Activated T-cell treated with anti-CD3 and anti-CD28 coated beads, Interleukin-2, amount 50 U/mL, for 4 hours (primary cell): ENCODE measurements at regions not wholly inside any gene's neighbourhood (a gene's known extent, or its start where the extent isn't known, plus 50 kb on each side); places are given as distances from the start of the nearest gene placed in this dataset.

ENCODE experiments used
- ATAC-seq, 2 donors: fragments of 200-7000 bp; cut with Tn5 transposase; one replicate each; pipeline ENCODE4 v1.10.0; 2021
- DNase-seq: peaks from one replicate; pipeline ENCODE4 v3.0.0-alpha.2; 2020
- H3K27me3 Mint-ChIP-seq: one replicate; pipeline ENCODE4 v1.8.0; 2021; ENCODE audit warnings: low read depth, mixed read lengths
- H3K36me3 Mint-ChIP-seq: one replicate; pipeline ENCODE4 v1.8.0; 2022; ENCODE audit warnings: mixed read lengths; ENCODE audit not compliant: insufficient read depth
- H3K4me1 Mint-ChIP-seq: one replicate; pipeline ENCODE4 v1.8.0; 2021; ENCODE audit warnings: low read depth, mixed read lengths
- H3K4me3 Mint-ChIP-seq: one replicate; pipeline ENCODE4 v1.8.0; 2021; ENCODE audit warnings: mild to moderate bottlenecking, moderate library complexity, mixed read lengths
- H3K9me3 Mint-ChIP-seq: one replicate; pipeline ENCODE4 v1.8.0; 2021; ENCODE audit warnings: mixed read lengths

GRCh38 chr9:23426144-23426543, 399.9 kb downstream of the ELAVL2 start:
- Mint-ChIP-seq H3K36me3 (no peaks in the 10 kb centered on the region), H3K9me3 (peaks cover 10% of the 10 kb centered on the region), H3K4me3 (no peak overlapping the region), H3K4me1 (no peaks in the 10 kb centered on the region), H3K27me3 (no peaks in the 10 kb centered on the region)
- ATAC-seq, result no peak
- no peak for DNase-seq

GRCh38 chr9:23431459-23431858, 394.6 kb downstream of the ELAVL2 start:
- Mint-ChIP-seq H3K36me3 (no peaks in the 10 kb centered on the region), H3K4me1 (no peaks in the 10 kb centered on the region), H3K4me3 (no peak overlapping the region), H3K27me3 (no peaks in the 10 kb centered on the region), H3K9me3 (peaks cover 11% of the 10 kb centered on the region)
- ATAC-seq (no peak), DNase-seq (no peak)

- no peak for ATAC-seq
Observed at GRCh38 chr9:23434654-23435053, 391.4 kb downstream of the ELAVL2 start.

GRCh38 chr9:23438299-23438907, 387.6 kb downstream of the ELAVL2 start:
- Mint-ChIP-seq H3K27me3 (no peaks in the 10 kb centered on the region), H3K4me3 (no peak overlapping the region), H3K9me3 (peaks cover 9% of the 10 kb centered on the region), H3K4me1 (no peaks in the 10 kb centered on the region), H3K36me3 (no peaks in the 10 kb centered on the region)
- no peak for ATAC-seq
- no peak for DNase-seq

More at GRCh38 chr9:23434654-23435053, 391.4 kb downstream of the ELAVL2 start:
- H3K27me3 Mint-ChIP-seq, result no peaks in the 10 kb centered on the region
- H3K36me3 Mint-ChIP-seq, result no peaks in the 10 kb centered on the region
- H3K4me1 Mint-ChIP-seq, result no peaks in the 10 kb centered on the region
- H3K4me3 Mint-ChIP-seq, result no peak overlapping the region
- no peak for DNase-seq
- peaks cover 8% of the 10 kb centered on the region for H3K9me3 Mint-ChIP-seq

GRCh38 chr9:23441275-23441674, 384.8 kb downstream of the ELAVL2 start:
- Mint-ChIP-seq H3K9me3 (peaks cover 12% of the 10 kb centered on the region), H3K4me3 (no peak overlapping the region), H3K4me1 (no peaks in the 10 kb centered on the region), H3K27me3 (no peaks in the 10 kb centered on the region), H3K36me3 (no peaks in the 10 kb centered on the region)
- DNase-seq, result no peak
- ATAC-seq, result no peak

DNA sequence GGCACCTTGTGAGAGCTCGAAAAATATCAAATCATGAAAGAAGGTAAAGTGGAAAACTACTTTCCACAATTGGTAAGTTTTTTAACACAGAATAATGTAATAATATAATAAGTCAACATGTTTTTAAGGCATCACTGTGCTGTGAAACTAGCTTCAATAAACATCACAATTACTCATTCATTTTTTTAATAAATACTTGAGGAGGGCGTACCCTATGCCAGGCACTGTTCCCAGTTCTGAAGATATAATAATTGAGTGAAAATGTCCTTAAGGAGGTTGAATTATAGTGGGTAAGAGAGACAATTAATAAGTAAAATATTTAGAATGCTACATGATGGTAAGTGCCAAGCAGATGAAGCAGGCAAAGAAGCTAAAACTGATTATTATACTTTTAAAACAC, 381.4 kb downstream of the ELAVL2 start:
- no peaks in the 10 kb centered on the region for H3K4me1 Mint-ChIP-seq
- DNase-seq, result no peak
- no peaks in the 10 kb centered on the region for H3K27me3 Mint-ChIP-seq
- no peak overlapping the region for H3K4me3 Mint-ChIP-seq
- no peaks in the 10 kb centered on the region for H3K36me3 Mint-ChIP-seq
- H3K9me3 Mint-ChIP-seq, result peaks cover 12% of the 10 kb centered on the region
- no peak for ATAC-seq

DNA sequence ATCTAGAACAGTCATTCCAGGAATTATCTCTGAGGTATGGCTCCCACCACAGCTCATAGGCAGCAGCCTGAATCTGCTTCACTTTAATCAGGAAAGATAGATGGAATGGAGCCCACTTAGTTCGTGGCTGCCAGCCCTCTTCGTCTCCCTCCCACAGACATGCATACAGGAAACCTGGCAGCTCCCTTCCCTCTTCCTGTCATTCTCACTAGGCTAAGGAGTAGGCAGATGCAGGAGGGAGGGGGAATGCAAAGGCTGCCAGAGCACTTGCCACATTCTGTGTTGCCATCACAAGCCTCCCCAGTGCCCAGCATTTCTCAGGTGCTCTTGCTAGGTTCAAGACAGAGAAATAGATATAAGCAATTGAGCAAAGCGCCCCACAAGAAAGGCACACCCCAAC, 378.9 kb downstream of the ELAVL2 start:
- ATAC-seq (no peak), DNase-seq (no peak)
- peaks cover 3% of the 10 kb centered on the region for H3K9me3 Mint-ChIP-seq
- no peaks in the 10 kb centered on the region for H3K4me1 Mint-ChIP-seq
- no peaks in the 10 kb centered on the region for H3K36me3 Mint-ChIP-seq
- H3K4me3 Mint-ChIP-seq, result no peak overlapping the region
- no peaks in the 10 kb centered on the region for H3K27me3 Mint-ChIP-seq

GRCh38 chr9:23447944-23448343, 378.1 kb downstream of the ELAVL2 start:
- Mint-ChIP-seq H3K9me3 (peaks cover 3% of the 10 kb centered on the region), H3K36me3 (no peaks in the 10 kb centered on the region), H3K27me3 (no peaks in the 10 kb centered on the region), H3K4me1 (no peaks in the 10 kb centered on the region), H3K4me3 (no peak overlapping the region)
- ATAC-seq (no peak), DNase-seq (no peak)

GRCh38 chr9:23451802-23452418, 374.1 kb downstream of the ELAVL2 start:
- Mint-ChIP-seq H3K27me3 (no peaks in the 10 kb centered on the region), H3K4me1 (no peaks in the 10 kb centered on the region), H3K4me3 (no peak overlapping the region), H3K9me3 (peaks cover 5% of the 10 kb centered on the region), H3K36me3 (no peaks in the 10 kb centered on the region)
- ATAC-seq (no peak), DNase-seq (no peak)

GRCh38 chr9:23464275-23464674, 361.8 kb downstream of the ELAVL2 start:
- peaks cover 17% of the 10 kb centered on the region for H3K9me3 Mint-ChIP-seq
- H3K27me3 Mint-ChIP-seq, result no peaks in the 10 kb centered on the region
- no peaks in the 10 kb centered on the region for H3K36me3 Mint-ChIP-seq
- no peak overlapping the region for H3K4me3 Mint-ChIP-seq
- no peaks in the 10 kb centered on the region for H3K4me1 Mint-ChIP-seq
- ATAC-seq, result no peak
- no peak for DNase-seq

GRCh38 chr9:23467276-23467675, 358.8 kb downstream of the ELAVL2 start:
- ATAC-seq (no peak), DNase-seq (no peak)
- H3K4me3 Mint-ChIP-seq, result no peak overlapping the region
- no peaks in the 10 kb centered on the region for H3K27me3 Mint-ChIP-seq
- H3K9me3 Mint-ChIP-seq, result peaks cover 18% of the 10 kb centered on the region
- no peaks in the 10 kb centered on the region for H3K36me3 Mint-ChIP-seq
- H3K4me1 Mint-ChIP-seq, result no peaks in the 10 kb centered on the region

DNA sequence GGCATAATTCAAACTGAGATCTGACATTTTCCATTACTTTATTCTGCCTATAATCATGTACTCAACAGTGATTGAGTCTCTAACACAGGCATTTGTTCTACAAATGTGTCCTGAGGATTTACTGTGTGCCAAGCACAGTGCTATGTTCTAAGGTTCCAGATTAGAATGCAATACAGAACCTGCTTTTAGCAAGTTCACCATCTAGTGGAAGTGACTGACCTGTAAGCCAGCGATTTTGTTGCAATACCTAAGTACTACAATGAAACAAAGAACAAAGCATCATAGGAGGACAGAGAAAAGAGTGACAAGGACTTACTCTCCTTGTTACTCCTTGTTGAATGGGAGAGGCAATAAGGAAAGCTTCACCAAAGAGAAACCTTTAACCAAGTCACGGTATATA, 348.1 kb downstream of the ELAVL2 start:
- Mint-ChIP-seq H3K27me3 (no peaks in the 10 kb centered on the region), H3K9me3 (peaks cover 20% of the 10 kb centered on the region), H3K36me3 (no peaks in the 10 kb centered on the region), H3K4me1 (no peaks in the 10 kb centered on the region), H3K4me3 (no peak overlapping the region)
- no peak for DNase-seq
- no peak for ATAC-seq

DNA sequence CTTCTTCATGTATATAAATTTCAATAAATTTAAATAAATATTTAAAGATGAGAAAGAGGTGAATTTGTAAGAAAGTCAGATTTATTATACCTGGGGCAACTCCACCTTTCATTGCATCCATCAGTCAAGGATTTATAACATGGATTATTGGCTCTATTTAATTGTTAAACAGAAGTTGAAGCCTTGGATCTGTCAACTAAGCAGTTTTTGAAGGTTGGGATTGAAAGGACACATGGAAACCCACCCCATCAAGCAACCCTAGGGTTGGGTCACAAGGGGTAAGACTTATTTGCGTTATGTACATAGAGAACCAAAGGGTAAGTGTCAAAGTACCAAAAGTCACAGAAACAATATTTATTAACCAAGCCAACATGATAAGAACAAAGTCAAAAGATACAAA, 342.5 kb downstream of the ELAVL2 start:
- H3K4me3 Mint-ChIP-seq, result no peak overlapping the region
- no peaks in the 10 kb centered on the region for H3K27me3 Mint-ChIP-seq
- peaks cover 7% of the 10 kb centered on the region for H3K9me3 Mint-ChIP-seq
- H3K4me1 Mint-ChIP-seq, result no peaks in the 10 kb centered on the region
- ATAC-seq (no peak), DNase-seq (no peak)
- H3K36me3 Mint-ChIP-seq, result no peaks in the 10 kb centered on the region

DNA sequence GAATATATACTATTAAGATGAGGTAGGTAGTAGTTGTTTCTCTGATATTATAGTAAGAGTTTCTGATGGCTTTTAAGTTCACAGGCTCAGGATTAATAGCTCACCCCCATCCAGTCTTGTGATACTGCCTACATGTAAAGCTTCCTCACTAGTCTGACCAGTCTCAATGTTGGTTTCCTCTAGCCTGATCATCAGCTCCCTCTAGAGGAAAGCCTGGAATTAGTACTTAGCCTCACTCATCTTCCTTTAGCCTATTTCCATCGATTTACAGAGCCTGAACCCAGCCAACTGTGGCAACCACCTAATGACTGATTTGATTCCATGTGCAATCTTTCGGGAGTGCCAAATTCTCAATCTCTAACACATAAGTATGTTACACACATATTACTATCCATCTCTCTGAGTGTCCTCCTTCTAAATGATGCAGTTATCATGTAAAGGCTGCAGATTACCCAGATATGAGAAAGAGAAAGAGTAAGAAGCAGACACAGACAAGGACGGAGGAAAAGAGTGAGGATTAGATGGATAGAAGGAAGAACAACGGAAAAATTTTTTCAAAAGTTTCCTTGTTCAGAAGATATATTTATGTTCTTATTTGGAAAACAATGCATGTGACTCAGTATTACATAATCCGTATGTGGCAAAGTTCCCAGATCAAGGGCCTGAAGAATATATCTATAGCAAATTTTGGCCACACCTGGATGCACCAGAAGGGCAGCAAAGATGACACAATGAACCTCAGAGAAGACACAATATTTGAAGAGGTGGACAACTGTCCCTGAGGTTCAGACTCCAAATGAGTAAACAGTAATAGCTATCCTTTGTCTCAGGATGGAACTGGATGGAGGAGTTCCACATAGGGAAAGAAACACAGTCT, 333.7 kb downstream of the ELAVL2 start:
- H3K4me1 Mint-ChIP-seq, result no peaks in the 10 kb centered on the region

GRCh38 chr9:23493219-23493618, 332.8 kb downstream of the ELAVL2 start:
- Mint-ChIP-seq H3K9me3 (no peaks in the 10 kb centered on the region), H3K36me3 (no peaks in the 10 kb centered on the region), H3K4me1 (no peaks in the 10 kb centered on the region), H3K4me3 (no peak overlapping the region), H3K27me3 (no peaks in the 10 kb centered on the region)
- ATAC-seq, result no peak
- no peak for DNase-seq

More for the DNA sequence above, 333.7 kb downstream of the ELAVL2 start:
- Mint-ChIP-seq H3K27me3 (no peaks in the 10 kb centered on the region), H3K9me3 (no peaks in the 10 kb centered on the region), H3K4me3 (no peak overlapping the region), H3K36me3 (no peaks in the 10 kb centered on the region)
- no peak for DNase-seq
- ATAC-seq, result no peak
